ENCODE measurements at regions not wholly inside any gene's neighbourhood (a gene's known extent, or its start where the extent isn't known, plus 50 kb on each side); places are given as distances from the start of the nearest gene placed in this dataset.

GRCh38 chr22:48944751-48945620, 882.7 kb downstream of the BRD1 start:
- no peak for TF ChIP-seq CTCF (IDR thresholded peaks at IDR 0.05)
- TF ChIP-seq POLR2A (IDR thresholded peaks at IDR 0.05): no peak

All from esophagus squamous epithelium (tissue), 4 donors.